Activated CD4-positive, alpha-beta memory T cell treated with anti-CD3 and anti-CD28 coated beads for 36 hours (primary cell): ENCODE measurements at regions not wholly inside any gene's neighbourhood (a gene's known extent, or its start where the extent isn't known, plus 50 kb on each side); places are given as distances from the start of the nearest gene placed in this dataset.

Experiments
- CTCF ChIA-PET: fragments of 350-600 bp; sonication (Branson Sonifier 250); formaldehyde crosslinking; loops from one replicate; lab custom pipeline; 2021; ENCODE audit warnings: antibody characterized with exemption, inconsistent platforms; lab: Charles Lee
- POLR2A ChIA-PET: fragments of 350-600 bp; sonication (Branson Sonifier 250); formaldehyde crosslinking; loops from one replicate; lab custom pipeline; 2021; ENCODE audit warnings: antibody characterized with exemption; lab: Charles Lee
- DNase-seq: peaks from one replicate; pipeline ENCODE4 v3.0.0-alpha.2; 2020
- H3K27ac Mint-ChIP-seq: one replicate; pipeline ENCODE4 v1.8.0; 2021; ENCODE audit warnings: mixed read lengths
- H3K27me3 Mint-ChIP-seq: one replicate; pipeline ENCODE4 v1.8.0; 2021; ENCODE audit warnings: mixed read lengths
- H3K36me3 Mint-ChIP-seq: one replicate; pipeline ENCODE4 v1.8.0; 2021; ENCODE audit warnings: mixed read lengths
- H3K4me1 Mint-ChIP-seq: one replicate; pipeline ENCODE4 v1.8.0; 2021; ENCODE audit warnings: low read depth, mixed read lengths
- H3K4me3 Mint-ChIP-seq: one replicate; pipeline ENCODE4 v1.8.0; 2021; ENCODE audit warnings: mild to moderate bottlenecking, mixed read lengths
- H3K9me3 Mint-ChIP-seq: one replicate; pipeline ENCODE4 v1.8.0; 2021; ENCODE audit warnings: mixed read lengths
- intact Hi-C: fragments of 100-400 bp; cut with micrococcal nuclease; formaldehyde crosslinking; loops from one replicate; pipeline ENCODE4 v1.15.1; 2023

GRCh38 chr2:177098001-177098613 lies 114.5 kb upstream of the HNRNPA3 start:
- no peak overlapping the region for H3K4me3 Mint-ChIP-seq
- ChIA-PET POLR2A (no interaction called here), CTCF (interaction anchor here (1.1 kb wide), 1 partner anchor 67 kb away, joined by 3 read pairs; no protein-coding TSS in a partner anchor)
- H3K36me3 Mint-ChIP-seq: no peaks in the 10 kb centered on the region
- no peaks in the 10 kb centered on the region for H3K4me1 Mint-ChIP-seq
- H3K27ac Mint-ChIP-seq: no peak overlapping the region
- peaks cover 17% of the 10 kb centered on the region for H3K27me3 Mint-ChIP-seq
- no peak for DNase-seq
- intact Hi-C loops: no loop called here
- peaks cover 11% of the 10 kb centered on the region for H3K9me3 Mint-ChIP-seq

GRCh38 chr2:177101930-177102329 lies 110.7 kb upstream of the HNRNPA3 start:
- CTCF ChIA-PET: no interaction called here
- Mint-ChIP-seq H3K9me3 (peaks cover 11% of the 10 kb centered on the region), H3K36me3 (no peaks in the 10 kb centered on the region), H3K4me3 (no peak overlapping the region), H3K27me3 (peaks cover 19% of the 10 kb centered on the region), H3K4me1 (no peaks in the 10 kb centered on the region), H3K27ac (no peak overlapping the region)
- POLR2A ChIA-PET: no interaction called here
- DNase-seq: no peak
- intact Hi-C loops: no loop called here

- peaks cover 11% of the 10 kb centered on the region for H3K9me3 Mint-ChIP-seq
- CTCF ChIA-PET: no interaction called here
- POLR2A ChIA-PET: no interaction called here
- no peaks in the 10 kb centered on the region for H3K4me1 Mint-ChIP-seq
- peaks cover 18% of the 10 kb centered on the region for H3K27me3 Mint-ChIP-seq
- H3K36me3 Mint-ChIP-seq: no peaks in the 10 kb centered on the region
- no peak for DNase-seq
- no peak overlapping the region for H3K27ac Mint-ChIP-seq
- H3K4me3 Mint-ChIP-seq: no peak overlapping the region
- intact Hi-C loops: no loop called here
Observed at GRCh38 chr2:177106212-177106611, 106.4 kb upstream of the HNRNPA3 start.

GRCh38 chr2:177108890-177109289 lies 103.7 kb upstream of the HNRNPA3 start:
- H3K9me3 Mint-ChIP-seq: no peaks in the 10 kb centered on the region
- no peak overlapping the region for H3K4me3 Mint-ChIP-seq
- H3K27ac Mint-ChIP-seq: no peak overlapping the region
- intact Hi-C loops: no loop called here
- H3K27me3 Mint-ChIP-seq: peaks cover 15% of the 10 kb centered on the region
- ChIA-PET CTCF (no interaction called here), POLR2A (no interaction called here)
- DNase-seq: no peak
- H3K4me1 Mint-ChIP-seq: no peaks in the 10 kb centered on the region
- H3K36me3 Mint-ChIP-seq: no peaks in the 10 kb centered on the region

GRCh38 chr2:177114712-177115111 lies 97.9 kb upstream of the HNRNPA3 start:
- ChIA-PET CTCF (interaction anchor here (0.6 kb wide), 1 partner anchor 1423 kb away, joined by 3 read pairs; no protein-coding TSS in a partner anchor), POLR2A (no interaction called here)
- no peak overlapping the region for H3K27ac Mint-ChIP-seq
- intact Hi-C loops: no loop called here
- no peak for DNase-seq
- H3K4me3 Mint-ChIP-seq: no peak overlapping the region
- no peaks in the 10 kb centered on the region for H3K27me3 Mint-ChIP-seq
- H3K9me3 Mint-ChIP-seq: no peaks in the 10 kb centered on the region
- H3K36me3 Mint-ChIP-seq: no peaks in the 10 kb centered on the region
- H3K4me1 Mint-ChIP-seq: no peaks in the 10 kb centered on the region

GRCh38 chr2:177117755-177118154 lies 94.8 kb upstream of the HNRNPA3 start:
- H3K4me1 Mint-ChIP-seq: no peaks in the 10 kb centered on the region
- CTCF ChIA-PET: no interaction called here

GRCh38 chr2:177118636-177119035 lies 94.0 kb upstream of the HNRNPA3 start:
- H3K4me1 Mint-ChIP-seq: no peaks in the 10 kb centered on the region
- no peak overlapping the region for H3K27ac Mint-ChIP-seq
- intact Hi-C loops: no loop called here
- no peaks in the 10 kb centered on the region for H3K36me3 Mint-ChIP-seq
- no peaks in the 10 kb centered on the region for H3K9me3 Mint-ChIP-seq
- H3K4me3 Mint-ChIP-seq: no peak overlapping the region
- CTCF ChIA-PET: no interaction called here
- POLR2A ChIA-PET: no interaction called here
- H3K27me3 Mint-ChIP-seq: no peaks in the 10 kb centered on the region
- DNase-seq: no peak

More at GRCh38 chr2:177117755-177118154, 94.8 kb upstream of the HNRNPA3 start:
- H3K27me3 Mint-ChIP-seq: no peaks in the 10 kb centered on the region
- no peak for DNase-seq
- intact Hi-C loops: no loop called here
- H3K9me3 Mint-ChIP-seq: no peaks in the 10 kb centered on the region
- no peak overlapping the region for H3K4me3 Mint-ChIP-seq
- H3K36me3 Mint-ChIP-seq: no peaks in the 10 kb centered on the region
- POLR2A ChIA-PET: no interaction called here
- no peak overlapping the region for H3K27ac Mint-ChIP-seq

GRCh38 chr2:177119099-177119498 lies 93.5 kb upstream of the HNRNPA3 start:
- Mint-ChIP-seq H3K36me3 (no peaks in the 10 kb centered on the region), H3K4me1 (no peaks in the 10 kb centered on the region), H3K9me3 (no peaks in the 10 kb centered on the region), H3K4me3 (no peak overlapping the region), H3K27me3 (no peaks in the 10 kb centered on the region), H3K27ac (no peak overlapping the region)
- ChIA-PET CTCF (no interaction called here), POLR2A (no interaction called here)
- intact Hi-C loops: no loop called here
- DNase-seq: no peak

- Mint-ChIP-seq H3K4me1 (no peaks in the 10 kb centered on the region), H3K4me3 (no peak overlapping the region), H3K27ac (no peak overlapping the region), H3K27me3 (peaks cover 2% of the 10 kb centered on the region), H3K9me3 (no peaks in the 10 kb centered on the region), H3K36me3 (no peaks in the 10 kb centered on the region)
- POLR2A ChIA-PET: no interaction called here
- no peak for DNase-seq
- intact Hi-C loops: no loop called here
- CTCF ChIA-PET: no interaction called here
Observed at GRCh38 chr2:177123048-177123447, 89.5 kb upstream of the HNRNPA3 start.

GRCh38 chr2:177124371-177124770 lies 88.2 kb upstream of the HNRNPA3 start:
- POLR2A ChIA-PET: no interaction called here
- CTCF ChIA-PET: no interaction called here
- H3K36me3 Mint-ChIP-seq: no peaks in the 10 kb centered on the region
- H3K9me3 Mint-ChIP-seq: no peaks in the 10 kb centered on the region
- DNase-seq: no peak
- no peak overlapping the region for H3K4me3 Mint-ChIP-seq
- H3K4me1 Mint-ChIP-seq: no peaks in the 10 kb centered on the region
- intact Hi-C loops: no loop called here
- H3K27ac Mint-ChIP-seq: no peak overlapping the region
- peaks cover 2% of the 10 kb centered on the region for H3K27me3 Mint-ChIP-seq

- H3K4me3 Mint-ChIP-seq: no peak overlapping the region
- ChIA-PET CTCF (interaction anchor here (0.6 kb wide), 2 partner anchors 21 to 336 kb away, joined by 3 read pairs; no protein-coding TSS in a partner anchor), POLR2A (no interaction called here)
- no peak overlapping the region for H3K27ac Mint-ChIP-seq
- H3K36me3 Mint-ChIP-seq: no peaks in the 10 kb centered on the region
- H3K9me3 Mint-ChIP-seq: no peaks in the 10 kb centered on the region
- intact Hi-C loops: no loop called here
- peaks cover 5% of the 10 kb centered on the region for H3K4me1 Mint-ChIP-seq
- no peak for DNase-seq
- peaks cover 4% of the 10 kb centered on the region for H3K27me3 Mint-ChIP-seq
Observed at GRCh38 chr2:177127821-177128220, 84.8 kb upstream of the HNRNPA3 start.

GRCh38 chr2:177129610-177130009 lies 83.0 kb upstream of the HNRNPA3 start:
- no peak overlapping the region for H3K4me3 Mint-ChIP-seq
- H3K36me3 Mint-ChIP-seq: no peaks in the 10 kb centered on the region
- intact Hi-C loops: no loop called here
- H3K4me1 Mint-ChIP-seq: peaks cover 5% of the 10 kb centered on the region
- ChIA-PET CTCF (interaction anchor here (1.0 kb wide), 1 partner anchor 19 kb away, joined by 4 read pairs; no protein-coding TSS in a partner anchor), POLR2A (no interaction called here)
- H3K27ac Mint-ChIP-seq: no peak overlapping the region
- no peaks in the 10 kb centered on the region for H3K9me3 Mint-ChIP-seq
- H3K27me3 Mint-ChIP-seq: peaks cover 4% of the 10 kb centered on the region
- DNase-seq: no peak

- intact Hi-C loops: no loop called here
- no peak overlapping the region for H3K4me3 Mint-ChIP-seq
- H3K9me3 Mint-ChIP-seq: no peaks in the 10 kb centered on the region
- H3K27me3 Mint-ChIP-seq: peaks cover 4% of the 10 kb centered on the region
- DNase-seq: no peak
- POLR2A ChIA-PET: no interaction called here
- no peak overlapping the region for H3K27ac Mint-ChIP-seq
- H3K4me1 Mint-ChIP-seq: peaks cover 5% of the 10 kb centered on the region
- H3K36me3 Mint-ChIP-seq: no peaks in the 10 kb centered on the region
- CTCF ChIA-PET: no interaction called here
Observed at GRCh38 chr2:177131858-177132257, 80.7 kb upstream of the HNRNPA3 start.
